ENCODE measurements at regions not wholly inside any gene's neighbourhood (a gene's known extent, or its start where the extent isn't known, plus 50 kb on each side); places are given as distances from the start of the nearest gene placed in this dataset.

DNA sequence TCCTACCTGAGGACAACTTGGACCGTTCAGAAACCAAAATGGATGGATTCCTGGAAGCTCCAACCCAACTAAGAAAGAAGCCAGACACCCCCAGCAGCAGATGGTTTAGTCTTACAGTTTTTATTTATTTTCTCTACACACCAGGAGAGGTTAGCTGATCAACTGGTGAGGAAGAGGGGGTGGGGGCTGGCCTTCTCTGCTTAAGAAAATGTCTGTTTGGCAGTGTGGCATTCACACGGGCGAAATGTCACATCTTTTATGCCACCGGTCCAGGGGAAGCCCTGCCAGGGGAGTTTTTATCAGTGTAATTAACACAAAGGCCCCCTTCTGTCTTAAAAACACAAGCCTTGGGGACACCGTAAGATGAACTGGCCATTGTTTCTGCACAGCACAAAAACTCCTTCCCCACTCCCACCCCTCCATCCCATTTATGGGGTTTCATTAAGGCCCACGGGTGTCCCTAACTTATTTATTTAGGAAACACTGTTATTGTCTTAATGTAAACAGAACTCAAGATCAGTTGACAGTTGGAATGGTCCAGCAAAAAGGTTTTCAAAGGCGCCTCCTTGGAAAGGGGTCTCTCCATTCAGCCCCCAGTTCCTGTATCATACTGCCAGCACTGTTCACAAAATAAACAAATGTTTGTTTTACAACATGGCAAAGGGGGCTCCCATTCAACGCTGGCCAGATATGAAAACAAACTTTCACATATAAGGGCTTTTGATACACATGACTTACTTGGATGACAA lies 217.0 kb downstream of the C1D start:
- Histone ChIP-seq H3K27me3 (ENCODE audit: control insufficient read depth, insufficient read depth, low read length) (no peaks in the 10 kb centered on the region), H3K36me3 (replicated peaks; ENCODE audit: control insufficient read depth, insufficient read depth, low read length) (no peaks in the 10 kb centered on the region), H3K4me3 (ENCODE audit: insufficient read depth, low read depth, low read length) (no peak overlapping the region)
- no peak for DNase-seq

DNA sequence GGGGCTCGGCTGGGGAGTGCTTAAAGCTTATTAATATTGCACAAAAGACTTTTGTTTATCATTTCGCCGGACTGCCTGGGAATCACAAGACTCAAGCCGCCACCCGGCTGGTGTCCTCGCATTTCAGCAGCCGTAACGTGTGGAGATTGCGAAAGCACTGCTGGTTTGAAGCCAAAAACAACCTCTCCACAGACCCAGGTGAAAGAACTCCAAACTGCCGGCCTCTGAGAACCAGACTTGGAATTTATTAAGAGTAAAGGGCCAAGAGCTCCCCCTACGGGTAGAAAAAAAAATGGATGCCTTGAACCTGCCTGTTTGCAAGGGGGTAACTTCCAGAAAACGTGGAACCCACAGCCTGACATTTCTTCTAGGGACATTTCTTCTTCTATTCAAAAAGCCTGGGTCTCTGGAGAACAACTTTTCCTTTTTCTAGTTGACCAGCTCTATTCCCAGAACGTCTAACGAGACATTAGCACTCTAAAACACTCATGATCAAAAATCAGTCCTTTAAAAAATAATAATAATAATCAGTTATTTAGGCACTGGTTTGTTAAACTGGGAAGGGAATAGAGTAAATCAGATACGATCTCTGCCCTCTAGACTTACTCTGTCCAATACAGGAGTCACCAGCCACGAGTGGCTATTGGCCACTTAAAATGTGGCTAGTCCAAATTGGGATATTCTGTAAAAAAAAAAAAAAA lies 216.3 kb downstream of the C1D start:
- Histone ChIP-seq H3K36me3 (replicated peaks; ENCODE audit: control insufficient read depth, insufficient read depth, low read length) (no peaks in the 10 kb centered on the region), H3K27me3 (ENCODE audit: control insufficient read depth, insufficient read depth, low read length) (no peaks in the 10 kb centered on the region), H3K4me3 (ENCODE audit: insufficient read depth, low read depth, low read length) (no peak overlapping the region)
- DNase-seq: peak; percentile 55

DNA sequence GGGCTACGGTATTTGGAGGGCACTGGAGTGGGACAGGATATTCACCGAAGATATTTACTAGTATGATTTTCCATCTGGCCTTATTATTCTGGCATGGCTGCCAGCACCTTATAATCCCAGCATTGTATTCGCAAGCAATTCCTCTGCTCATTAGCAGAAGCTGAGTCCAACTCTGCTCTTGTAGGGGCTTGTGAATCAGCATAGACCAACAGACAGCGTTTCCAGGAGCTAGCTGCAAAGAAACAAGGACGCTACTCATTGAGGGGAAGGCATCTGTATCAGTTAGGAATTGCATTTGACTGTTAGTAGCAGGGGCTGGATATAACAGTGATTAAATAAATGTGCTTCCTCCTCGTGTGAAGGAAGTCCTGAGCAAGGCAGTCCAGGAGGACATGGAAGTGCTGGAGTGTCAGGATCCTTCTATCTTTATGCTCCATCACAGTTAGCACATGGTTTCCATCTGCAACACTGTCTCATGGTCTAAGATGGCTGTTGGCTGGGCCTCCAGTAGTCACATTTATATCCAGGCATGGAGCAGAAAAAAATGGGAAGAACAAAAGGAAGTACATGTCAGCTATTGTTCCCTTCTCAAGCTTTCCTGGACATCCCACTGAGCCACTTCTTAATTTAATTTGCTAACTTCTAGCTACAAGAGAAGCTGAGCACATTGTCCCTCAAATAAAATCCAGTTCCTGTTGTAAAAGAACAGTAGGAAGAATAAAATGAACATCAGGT lies 214.1 kb downstream of the C1D start:
- Histone ChIP-seq H3K4me3 (ENCODE audit: insufficient read depth, low read depth, low read length) (no peak overlapping the region), H3K27me3 (ENCODE audit: control insufficient read depth, insufficient read depth, low read length) (no peaks in the 10 kb centered on the region), H3K36me3 (replicated peaks; ENCODE audit: control insufficient read depth, insufficient read depth, low read length) (no peaks in the 10 kb centered on the region)
- no peak for DNase-seq

DNA sequence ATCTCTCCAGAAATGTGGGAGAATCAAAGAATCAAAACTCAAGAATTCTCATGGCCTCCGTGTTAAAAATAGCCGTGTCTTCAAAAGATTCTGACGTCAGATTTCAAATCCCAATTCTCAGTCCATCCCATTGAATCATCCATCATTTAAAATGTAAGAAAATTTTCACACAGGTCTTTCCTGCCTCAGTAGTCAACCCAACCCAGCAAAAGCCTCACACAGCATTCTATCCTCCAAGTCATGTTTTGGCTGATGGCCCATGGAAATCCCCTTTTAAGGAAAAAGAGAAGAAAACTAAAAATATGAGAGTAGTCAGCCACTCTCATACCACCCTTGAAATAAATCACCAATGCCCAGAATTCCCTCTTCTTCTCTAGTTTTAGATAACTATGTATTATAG lies 211.8 kb downstream of the C1D start:
- H3K4me3 ChIP-seq (ENCODE audit: insufficient read depth, low read depth, low read length): no peak overlapping the region
- H3K36me3 ChIP-seq (replicated peaks; ENCODE audit: control insufficient read depth, insufficient read depth, low read length): no peaks in the 10 kb centered on the region
- DNase-seq: no peak
- no peaks in the 10 kb centered on the region for H3K27me3 ChIP-seq (ENCODE audit: control insufficient read depth, insufficient read depth, low read length)

DNA sequence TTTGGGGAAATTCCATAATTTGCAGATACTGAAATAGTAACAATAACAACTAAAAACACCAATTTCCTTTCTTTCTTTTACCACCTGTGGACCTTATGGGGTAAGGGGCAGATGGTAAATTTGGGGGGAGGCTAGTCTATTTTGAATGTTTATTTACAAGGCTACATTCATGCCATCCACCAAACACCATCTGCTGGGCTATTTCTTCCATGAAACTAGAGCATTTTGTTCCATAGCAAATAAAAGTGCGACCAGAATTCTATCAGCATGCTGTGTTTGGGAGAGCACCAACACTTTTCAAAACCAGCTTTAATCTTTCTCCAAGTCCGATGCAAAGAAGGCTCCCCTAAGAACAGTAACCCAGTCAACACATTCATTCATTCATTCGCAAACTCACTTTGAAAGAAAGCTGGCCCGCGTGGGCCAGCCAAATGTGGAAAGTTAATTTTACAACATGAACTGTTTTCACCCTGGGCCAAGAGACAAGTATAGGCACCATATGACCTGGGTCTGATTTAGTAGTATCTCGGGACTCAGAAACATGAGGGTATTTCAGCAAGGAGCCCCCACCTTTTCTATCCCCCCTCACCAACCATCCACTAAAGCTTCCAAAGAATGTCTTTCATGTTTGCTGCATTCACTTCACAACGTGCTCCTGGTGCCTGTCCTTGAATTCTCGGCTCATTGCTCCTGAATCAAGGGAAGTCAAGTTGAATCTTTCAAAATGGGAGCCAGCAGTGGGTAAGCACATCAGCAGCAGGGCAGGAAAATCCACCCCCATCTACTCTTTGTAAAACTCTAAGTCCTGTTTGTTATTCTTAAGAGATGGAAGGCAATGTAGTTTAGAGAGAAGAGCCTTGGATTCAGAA lies 210.6 kb downstream of the C1D start:
- H3K27me3 ChIP-seq (ENCODE audit: control insufficient read depth, insufficient read depth, low read length): no peaks in the 10 kb centered on the region
- no peaks in the 10 kb centered on the region for H3K36me3 ChIP-seq (replicated peaks; ENCODE audit: control insufficient read depth, insufficient read depth, low read length)
- H3K4me3 ChIP-seq (ENCODE audit: insufficient read depth, low read depth, low read length): no peak overlapping the region
- DNase-seq: no peak

GRCh38 chr2:67854103-67854743 lies 208.6 kb downstream of the C1D start:
- Histone ChIP-seq H3K4me3 (ENCODE audit: insufficient read depth, low read depth, low read length) (no peak overlapping the region), H3K36me3 (replicated peaks; ENCODE audit: control insufficient read depth, insufficient read depth, low read length) (no peaks in the 10 kb centered on the region), H3K27me3 (ENCODE audit: control insufficient read depth, insufficient read depth, low read length) (no peaks in the 10 kb centered on the region)
- DNase-seq: no peak

DNA sequence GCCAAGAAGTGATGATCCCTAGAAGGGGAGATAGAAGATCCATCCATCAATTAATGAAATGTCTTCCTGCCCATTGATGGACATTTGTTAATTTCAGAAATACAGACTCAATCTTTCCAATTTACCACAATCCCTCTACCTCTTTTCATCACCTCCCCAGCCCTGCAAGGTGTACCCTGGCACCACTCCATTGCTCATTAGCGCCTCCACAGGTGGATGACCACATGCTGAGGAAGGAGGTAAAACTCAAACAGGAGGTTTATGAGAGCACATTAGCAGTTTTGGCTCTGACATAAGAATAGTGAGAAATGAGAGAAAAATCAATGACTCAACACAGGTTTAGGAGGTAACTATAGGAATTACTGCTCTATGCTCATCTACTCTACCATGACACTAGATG lies 208.0 kb downstream of the C1D start:
- Histone ChIP-seq H3K36me3 (replicated peaks; ENCODE audit: control insufficient read depth, insufficient read depth, low read length) (no peaks in the 10 kb centered on the region), H3K4me3 (ENCODE audit: insufficient read depth, low read depth, low read length) (no peak overlapping the region), H3K27me3 (ENCODE audit: control insufficient read depth, insufficient read depth, low read length) (no peaks in the 10 kb centered on the region)
- no peak for DNase-seq

DNA sequence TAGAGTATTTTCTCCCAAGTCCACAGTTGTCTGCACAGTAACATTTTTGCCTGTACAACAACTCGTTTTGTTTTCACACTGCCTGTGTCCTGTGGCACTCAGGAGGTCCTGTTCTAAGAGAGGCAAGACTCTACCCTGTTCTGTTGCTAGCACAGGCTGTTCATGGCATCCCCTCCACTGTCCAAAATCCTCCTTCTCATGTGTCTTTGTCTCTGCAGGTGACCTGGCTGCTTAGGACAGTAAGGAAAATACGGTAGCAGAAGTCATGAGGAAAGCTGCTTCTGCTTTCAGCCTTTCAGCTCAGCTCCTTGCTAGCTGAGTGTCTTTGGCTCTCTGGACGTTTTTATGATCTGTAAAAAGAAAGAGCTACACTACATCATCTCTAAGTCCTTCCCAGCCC lies 205.9 kb downstream of the C1D start:
- no peaks in the 10 kb centered on the region for H3K27me3 ChIP-seq (ENCODE audit: control insufficient read depth, insufficient read depth, low read length)
- no peaks in the 10 kb centered on the region for H3K36me3 ChIP-seq (replicated peaks; ENCODE audit: control insufficient read depth, insufficient read depth, low read length)
- DNase-seq: no peak
- H3K4me3 ChIP-seq (ENCODE audit: insufficient read depth, low read depth, low read length): no peak overlapping the region

- Histone ChIP-seq H3K4me3 (ENCODE audit: insufficient read depth, low read depth, low read length) (no peak overlapping the region), H3K36me3 (replicated peaks; ENCODE audit: control insufficient read depth, insufficient read depth, low read length) (no peaks in the 10 kb centered on the region), H3K27me3 (ENCODE audit: control insufficient read depth, insufficient read depth, low read length) (no peaks in the 10 kb centered on the region)
- no peak for DNase-seq
Observed at GRCh38 chr2:67857836-67858235, 205.0 kb downstream of the C1D start.

DNA sequence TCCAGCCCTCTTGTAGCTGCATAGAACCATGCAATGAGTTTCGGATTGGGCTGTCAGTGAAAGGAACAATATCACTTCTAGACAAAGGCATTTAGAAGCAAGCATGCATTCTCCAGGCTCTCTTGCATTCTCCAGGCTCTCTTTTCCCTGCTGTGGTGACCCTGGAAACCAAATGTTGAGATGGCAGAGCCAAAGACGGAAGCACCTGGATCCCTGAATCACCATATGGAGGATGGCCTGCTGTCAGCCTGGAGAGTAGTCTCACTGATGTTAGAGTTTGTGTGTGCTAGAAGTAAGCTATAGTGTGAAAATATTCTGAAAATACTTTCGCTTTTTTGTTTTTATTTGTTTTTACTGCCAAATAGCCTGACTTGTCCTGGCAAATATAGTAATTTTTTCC lies 203.9 kb downstream of the C1D start:
- Histone ChIP-seq H3K36me3 (replicated peaks; ENCODE audit: control insufficient read depth, insufficient read depth, low read length) (no peaks in the 10 kb centered on the region), H3K27me3 (ENCODE audit: control insufficient read depth, insufficient read depth, low read length) (no peaks in the 10 kb centered on the region), H3K4me3 (ENCODE audit: insufficient read depth, low read depth, low read length) (no peak overlapping the region)
- no peak for DNase-seq

DNA sequence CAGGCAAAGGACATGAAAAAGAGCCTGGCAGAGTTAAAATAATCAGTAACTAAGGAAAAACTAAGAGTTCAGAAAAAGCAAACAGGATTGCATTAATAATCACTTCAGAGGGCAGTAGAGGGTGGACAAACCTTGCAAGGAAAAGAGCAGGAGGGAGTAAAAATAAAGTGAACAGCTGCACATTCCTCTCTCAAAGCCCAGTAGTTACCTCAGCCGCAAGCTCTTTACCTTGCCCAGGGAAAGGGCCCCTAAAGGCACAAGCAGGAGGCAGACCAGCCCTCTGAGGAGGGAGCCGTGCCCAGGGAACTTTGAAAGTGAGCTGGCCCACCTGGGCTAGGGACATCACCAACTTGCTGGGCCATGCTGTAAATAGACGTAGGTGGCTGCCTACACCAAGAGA lies 196.9 kb downstream of the C1D start:
- Histone ChIP-seq H3K27me3 (ENCODE audit: control insufficient read depth, insufficient read depth, low read length) (no peaks in the 10 kb centered on the region), H3K36me3 (replicated peaks; ENCODE audit: control insufficient read depth, insufficient read depth, low read length) (no peaks in the 10 kb centered on the region), H3K4me3 (ENCODE audit: insufficient read depth, low read depth, low read length) (no peak overlapping the region)
- peak; percentile 16 for DNase-seq

DNA sequence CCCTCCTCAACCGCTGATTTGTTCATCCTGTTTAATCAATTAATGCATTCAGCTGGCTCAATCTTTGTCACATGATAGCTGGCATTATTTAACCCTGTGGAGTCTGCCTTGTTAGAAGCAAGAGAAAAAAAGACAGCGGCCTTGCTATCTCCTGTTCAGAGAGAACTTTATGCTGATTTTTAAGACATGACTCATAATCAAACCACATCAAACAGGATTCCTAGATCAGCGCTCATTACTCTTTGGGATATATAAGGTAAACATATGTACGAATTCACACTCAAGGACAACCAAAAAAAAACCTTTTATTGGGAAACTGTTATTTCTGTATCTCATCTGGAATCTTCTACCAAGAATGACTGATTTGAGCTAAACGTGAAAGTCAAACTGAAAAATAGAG lies 195.1 kb downstream of the C1D start:
- Histone ChIP-seq H3K36me3 (replicated peaks; ENCODE audit: control insufficient read depth, insufficient read depth, low read length) (no peaks in the 10 kb centered on the region), H3K27me3 (ENCODE audit: control insufficient read depth, insufficient read depth, low read length) (no peaks in the 10 kb centered on the region)
- no peak for DNase-seq

DNA sequence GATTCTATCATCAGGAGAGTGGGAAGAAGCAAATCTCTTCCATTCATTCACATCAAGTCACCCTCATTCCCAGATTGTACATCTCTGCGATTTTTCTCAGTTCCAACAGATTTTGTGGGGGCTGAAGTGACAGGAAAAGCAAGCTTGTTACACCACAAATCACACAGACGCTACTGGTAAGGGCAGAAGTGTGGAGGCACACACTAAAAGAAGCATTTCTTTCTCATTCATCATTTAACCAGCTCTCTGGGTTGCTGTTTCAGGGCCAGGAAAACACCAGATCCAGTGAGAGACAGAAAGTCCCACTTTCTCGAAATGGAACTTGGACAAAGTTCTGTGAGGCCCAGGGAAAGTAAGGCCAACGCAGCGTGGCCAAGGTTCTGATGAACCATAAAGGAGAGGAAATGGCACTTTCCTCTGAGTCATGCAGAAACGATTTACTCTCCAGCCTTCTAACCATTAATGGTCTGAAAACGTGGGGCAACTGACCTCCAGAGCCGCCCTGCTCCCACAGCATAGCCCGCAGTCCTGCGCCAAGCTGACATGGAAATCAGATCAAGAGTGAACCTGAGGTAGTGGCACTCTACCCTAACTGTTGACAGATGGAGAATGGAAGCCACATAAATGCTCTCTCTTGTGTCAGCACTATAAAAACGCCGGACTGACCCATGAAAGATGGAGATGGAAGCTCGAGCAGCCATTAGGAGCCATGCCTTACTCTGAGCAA lies 191.0 kb downstream of the C1D start:
- no peak for DNase-seq
- no peaks in the 10 kb centered on the region for H3K36me3 ChIP-seq (replicated peaks; ENCODE audit: control insufficient read depth, insufficient read depth, low read length)
- H3K27me3 ChIP-seq (ENCODE audit: control insufficient read depth, insufficient read depth, low read length): no peaks in the 10 kb centered on the region
- no peak overlapping the region for H3K4me3 ChIP-seq (ENCODE audit: insufficient read depth, low read depth, low read length)

More for the DNA sequence above, 195.1 kb downstream of the C1D start:
- no peak overlapping the region for H3K4me3 ChIP-seq (ENCODE audit: insufficient read depth, low read depth, low read length)
